Activated CD4-positive, alpha-beta T cell treated with anti-CD3 and anti-CD28 coated beads, Interleukin-2, Interleukin-4, amounts not matched to agents 100 ng/mL and 50 ng/mL, durations not matched to agents 16 hours and 8 hours (primary cell): ENCODE measurements at regions not wholly inside any gene's neighbourhood (a gene's known extent, or its start where the extent isn't known, plus 50 kb on each side); places are given as distances from the start of the nearest gene placed in this dataset.
"Not testable (repeated sequence)": the region's sequence is repeated elsewhere in the genome, so short reads cannot be mapped to it uniquely, and the experiment has no call there.

ENCODE experiments used
- DNase-seq: peaks from one replicate; pipeline ENCODE4 v3.0.0-alpha.2; 2020; ENCODE audit warnings: low spot score

DNA sequence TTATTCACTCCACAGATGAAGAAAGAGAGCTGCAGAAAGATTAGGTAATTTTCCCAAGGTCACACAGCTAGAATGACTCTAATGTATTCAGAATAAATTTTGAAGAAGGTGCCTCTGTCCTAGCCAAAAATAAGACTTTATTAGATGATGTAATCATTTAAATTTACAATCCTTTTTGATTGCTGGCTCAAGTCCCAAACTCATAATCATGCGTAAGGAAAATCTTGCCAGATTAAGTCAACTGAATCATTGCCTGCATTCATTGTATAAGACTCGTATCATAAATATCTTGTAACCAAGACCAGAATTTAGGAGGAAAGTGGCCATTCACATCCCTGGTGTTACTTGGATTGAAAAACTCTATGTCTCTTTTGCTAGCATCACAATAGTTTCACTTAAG, 53.1 kb upstream of the STK39 start:
- DNase-seq: no peak

DNA sequence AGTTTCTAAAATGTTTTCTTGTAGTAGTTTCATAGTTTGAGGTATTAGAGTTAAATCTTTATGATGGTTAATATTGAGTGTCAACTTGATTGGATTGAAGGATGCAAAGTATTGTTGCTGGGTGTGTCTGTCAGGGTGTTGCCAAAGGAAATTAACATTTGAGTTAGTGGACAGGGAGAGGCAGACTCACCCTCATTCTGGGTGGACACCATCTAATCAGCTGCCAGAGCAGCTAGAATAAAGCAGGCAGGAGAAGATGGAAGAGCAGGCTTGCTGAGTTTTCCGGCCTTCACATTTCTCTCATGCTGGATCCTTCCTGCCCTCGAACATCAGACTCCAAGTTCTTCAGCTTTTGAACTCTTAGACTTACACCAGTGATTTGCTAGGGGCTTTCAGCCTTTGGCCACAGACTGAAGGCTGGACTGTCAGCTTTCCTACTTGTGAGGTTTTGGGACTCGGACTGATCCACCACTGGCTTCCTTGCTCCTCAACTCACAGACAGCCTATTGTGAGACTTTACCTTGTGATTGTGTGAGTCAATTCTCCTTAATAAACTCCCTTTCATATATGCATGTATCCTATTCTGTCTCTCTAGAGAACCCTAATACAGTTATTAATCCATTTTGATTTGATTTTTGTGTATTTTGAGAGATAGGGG, 56.8 kb upstream of the STK39 start:
- no peak for DNase-seq

DNA sequence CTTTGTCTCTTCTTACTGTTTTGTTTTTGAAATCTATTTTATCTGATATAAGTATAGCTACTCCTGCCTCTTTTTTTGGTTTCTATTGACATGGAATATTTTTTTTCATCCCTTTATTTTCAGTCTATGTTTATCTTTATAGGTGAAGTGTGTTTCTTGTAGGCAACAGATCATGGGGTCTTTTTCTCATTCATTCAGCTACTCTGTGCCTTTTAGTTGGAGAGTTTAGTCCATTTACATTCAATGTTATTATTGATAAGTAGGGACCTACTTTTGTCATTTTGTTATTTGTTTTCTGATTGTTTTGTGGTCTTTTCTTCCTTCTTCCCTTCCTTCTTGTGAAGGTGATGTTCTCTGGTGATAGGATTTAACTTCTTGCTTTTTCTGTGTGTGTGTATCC, 60.0 kb upstream of the STK39 start:
- DNase-seq: no peak

DNA sequence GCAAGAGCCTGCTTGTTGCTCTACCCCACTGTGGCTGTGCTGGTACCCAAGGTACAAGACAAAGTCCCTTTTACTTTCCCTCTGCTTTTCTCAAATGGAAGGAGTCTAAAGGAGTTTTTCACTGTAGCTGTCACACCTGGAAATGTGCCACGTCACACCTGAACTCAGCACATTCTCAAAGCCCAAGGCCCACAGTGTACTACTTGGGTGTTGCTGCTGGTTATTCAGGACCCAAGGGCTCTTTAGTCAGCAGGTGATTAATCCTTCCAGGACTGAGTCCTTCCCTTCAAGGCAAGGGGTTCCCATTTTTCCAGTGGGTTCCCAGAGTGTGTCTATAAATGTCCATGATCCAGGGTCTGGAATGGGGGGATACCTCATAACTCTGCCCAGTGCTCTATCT, 63.2 kb upstream of the STK39 start:
- no peak for DNase-seq

DNA sequence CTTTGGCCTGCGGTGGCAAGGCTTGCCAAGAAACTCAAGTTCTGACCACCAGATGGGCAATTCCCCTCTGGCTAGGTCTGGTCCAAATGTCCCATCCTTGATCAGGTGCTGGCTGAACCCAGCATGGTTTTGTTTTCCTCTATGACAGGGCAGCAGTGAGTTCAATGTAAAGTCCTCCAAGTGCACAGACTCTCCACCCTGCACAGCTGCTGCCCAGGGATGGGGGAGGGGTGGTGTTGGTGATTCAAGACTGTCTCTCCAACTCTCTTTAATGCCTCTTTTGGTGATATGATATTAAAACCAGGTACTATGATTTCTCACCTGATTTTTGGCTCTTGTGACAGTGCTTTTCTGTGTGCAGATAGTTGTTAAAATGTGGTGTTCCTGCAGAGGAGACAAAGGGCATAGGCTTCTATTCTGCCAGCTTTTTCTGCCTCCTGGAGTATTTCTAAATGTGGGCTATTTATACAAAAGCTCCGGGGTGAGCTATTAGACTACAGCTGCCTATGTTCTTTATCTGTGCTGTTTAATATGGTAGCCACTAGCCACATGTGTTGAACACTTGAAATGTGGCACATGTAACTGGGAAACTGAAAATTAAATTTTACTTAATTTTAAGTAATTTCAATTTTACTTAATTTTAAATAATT, 64.0 kb upstream of the STK39 start:
- DNase-seq: no peak

DNA sequence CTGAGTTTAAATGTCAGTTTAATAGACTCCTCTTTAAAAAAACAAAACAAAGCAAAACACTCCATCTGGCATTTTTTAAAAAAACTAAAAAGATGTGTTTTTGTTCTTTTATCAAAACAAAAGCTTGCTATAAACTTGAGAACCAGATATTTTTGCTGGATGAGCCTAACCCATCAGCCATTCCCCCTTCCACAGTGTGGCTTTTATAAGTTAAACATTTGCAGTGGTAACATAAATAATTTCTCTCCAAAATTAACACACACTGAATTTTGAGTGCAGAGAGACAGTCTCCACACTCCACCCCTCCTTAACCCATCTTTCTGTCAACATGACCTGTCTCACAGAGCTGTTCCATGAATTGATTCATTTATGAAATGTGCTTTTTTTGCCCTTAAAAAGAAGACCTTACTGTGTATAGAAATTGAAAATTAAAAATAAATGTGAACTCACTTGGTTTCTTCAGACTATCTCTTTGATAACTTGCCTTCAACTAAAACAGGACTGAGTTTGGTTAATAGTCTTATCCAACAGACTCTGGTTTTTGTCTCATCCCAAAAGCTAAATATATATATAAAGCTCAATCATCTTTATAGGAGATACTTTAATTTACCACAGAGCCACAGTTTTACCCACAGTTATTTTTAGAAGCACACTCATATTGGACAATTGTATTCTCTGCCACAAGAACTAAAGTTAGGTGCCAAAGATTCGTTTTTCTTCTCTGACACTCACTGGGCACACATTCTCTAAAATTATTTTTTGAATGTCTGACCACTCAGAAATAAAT, 64.8 kb upstream of the STK39 start:
- DNase-seq: no peak

DNA sequence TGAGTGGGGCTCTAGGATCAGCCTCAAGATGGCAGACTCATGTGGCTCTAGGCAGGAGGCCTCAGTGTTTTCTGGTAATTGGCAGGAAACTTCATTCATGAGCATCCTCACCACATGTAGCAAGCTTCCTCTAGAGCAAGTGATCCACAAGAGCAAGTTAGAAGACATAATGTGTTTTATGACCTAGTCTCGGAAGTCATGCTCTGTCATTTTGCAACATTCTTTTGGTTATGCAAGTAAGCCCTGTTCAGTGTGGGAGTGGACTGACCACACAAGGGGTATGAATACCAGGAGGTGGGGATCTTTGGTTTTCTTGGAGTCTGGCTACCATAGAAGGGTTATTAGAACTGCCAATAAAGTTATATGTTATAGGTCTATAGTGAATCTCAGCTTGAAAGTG, 66.8 kb upstream of the STK39 start:
- DNase-seq: no peak

DNA sequence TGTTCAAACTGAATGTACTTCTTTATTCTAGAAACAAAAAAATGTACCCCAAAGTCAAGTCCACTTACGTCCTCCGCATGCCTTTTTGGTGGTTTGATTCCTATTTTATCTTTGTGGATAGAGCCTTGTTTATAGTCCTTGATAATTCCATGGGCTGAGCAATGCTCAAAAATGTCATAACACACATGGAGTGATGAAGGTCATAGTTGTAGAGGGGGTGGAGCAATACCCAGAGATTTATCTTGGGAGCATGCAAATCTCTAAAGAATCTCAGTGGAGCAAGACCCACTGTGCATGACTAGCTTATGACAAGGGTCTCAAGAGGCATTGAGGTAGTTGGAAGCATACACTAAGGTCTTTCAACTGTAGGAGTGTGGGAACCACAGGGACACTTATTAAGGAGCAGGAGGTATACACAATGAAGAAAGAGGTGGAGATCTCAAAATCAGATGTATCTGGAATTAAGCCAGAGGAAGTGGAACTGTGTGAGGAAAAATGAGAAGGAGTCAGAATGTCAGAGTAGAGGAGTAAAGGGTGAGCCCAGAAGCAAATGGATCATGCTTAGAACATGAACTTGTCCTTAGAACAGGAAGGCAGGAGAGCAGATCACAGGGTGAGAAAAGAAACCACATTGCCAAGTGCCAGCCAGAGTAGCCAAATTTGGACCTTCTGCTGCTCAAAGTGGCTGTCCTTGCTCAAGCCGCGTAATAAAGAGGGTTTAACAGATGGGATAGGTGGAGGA, 68.1 kb upstream of the STK39 start:
- no peak for DNase-seq

DNA sequence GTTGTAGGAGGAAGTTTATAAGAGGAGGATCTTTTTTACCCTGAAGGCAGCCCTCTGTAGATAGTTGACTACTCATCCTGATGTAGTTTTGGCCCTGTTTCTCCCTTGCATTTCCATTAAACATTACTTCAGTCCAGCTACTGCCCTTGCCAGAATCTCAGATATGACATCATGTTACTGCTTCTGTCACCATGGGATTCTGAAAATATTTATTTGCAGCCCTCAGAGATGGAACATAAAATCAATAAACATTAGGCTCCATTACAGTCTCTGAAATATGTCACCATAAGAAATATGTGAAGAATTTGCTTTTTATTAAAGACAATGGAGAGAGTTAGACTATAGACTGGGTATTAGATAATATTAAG, 68.7 kb upstream of the STK39 start:
- no peak for DNase-seq

DNA sequence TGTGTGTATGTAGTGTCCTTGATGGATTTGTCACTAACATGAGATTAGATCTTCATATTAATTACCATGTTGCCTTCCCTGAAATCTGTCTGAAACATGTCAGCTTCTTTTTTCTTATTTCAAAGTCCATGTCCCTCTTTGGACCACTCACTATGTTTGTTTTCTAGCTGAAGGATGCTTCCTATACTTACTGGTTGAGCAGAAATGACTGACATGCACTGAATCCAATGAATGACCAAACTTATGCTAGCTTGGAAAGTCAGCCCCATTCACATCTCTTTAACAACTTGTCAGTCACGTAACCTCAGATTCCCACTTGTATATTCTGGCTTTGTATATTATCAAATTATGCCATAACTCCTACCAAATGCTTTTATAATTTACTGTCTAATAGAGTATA, 69.9 kb upstream of the STK39 start:
- no peak for DNase-seq

DNA sequence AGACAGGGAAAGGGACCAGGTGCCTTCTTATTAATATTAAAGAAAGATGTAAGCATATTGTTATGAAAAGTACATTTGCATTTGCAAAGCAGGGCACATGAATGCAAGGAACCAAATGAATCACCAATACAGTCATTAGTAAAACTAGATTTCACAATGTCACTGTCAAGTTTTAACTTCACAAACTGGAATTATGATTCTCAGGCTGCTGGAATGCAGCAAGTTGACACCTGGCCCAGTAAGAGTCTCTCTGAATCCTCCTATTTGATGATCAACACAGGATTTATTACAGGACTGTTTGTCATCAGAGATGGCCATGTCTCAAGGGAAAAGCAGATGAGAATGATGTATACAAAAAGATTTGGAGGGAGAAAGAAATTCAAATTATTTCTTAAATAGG, 72.9 kb upstream of the STK39 start:
- peak; percentile 3 for DNase-seq

DNA sequence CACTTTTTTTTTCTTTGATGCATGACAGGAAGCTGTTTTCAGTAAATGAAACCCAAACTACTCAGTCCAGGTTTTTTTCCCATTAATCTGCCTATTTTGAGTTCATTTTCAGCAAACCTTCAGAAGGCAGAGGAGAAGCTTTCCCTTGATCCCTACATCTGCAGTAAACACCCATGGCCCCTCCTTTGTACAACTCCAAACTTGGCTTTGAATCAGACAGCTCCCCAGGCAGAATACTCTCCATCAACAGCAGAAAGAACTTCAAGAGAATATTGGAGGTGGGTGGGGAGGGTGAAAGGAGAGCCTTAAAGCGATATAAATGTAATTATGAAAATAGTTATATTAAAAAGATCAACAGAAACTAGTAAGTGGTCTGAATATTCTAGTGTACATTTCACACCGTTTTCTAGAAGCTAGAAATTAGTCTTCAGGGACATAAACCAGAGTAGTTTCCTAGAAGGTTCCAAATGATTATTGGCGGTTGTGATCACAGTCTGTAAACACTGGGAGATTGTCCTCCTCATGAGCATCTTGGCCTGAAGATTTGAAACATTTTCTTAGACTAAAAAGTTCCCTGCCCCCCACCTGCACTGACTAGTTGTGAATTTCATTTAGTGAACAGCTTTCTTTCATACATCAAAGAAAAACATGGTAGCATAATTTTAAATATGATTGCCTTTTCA, 75.1 kb upstream of the STK39 start:
- no peak for DNase-seq

DNA sequence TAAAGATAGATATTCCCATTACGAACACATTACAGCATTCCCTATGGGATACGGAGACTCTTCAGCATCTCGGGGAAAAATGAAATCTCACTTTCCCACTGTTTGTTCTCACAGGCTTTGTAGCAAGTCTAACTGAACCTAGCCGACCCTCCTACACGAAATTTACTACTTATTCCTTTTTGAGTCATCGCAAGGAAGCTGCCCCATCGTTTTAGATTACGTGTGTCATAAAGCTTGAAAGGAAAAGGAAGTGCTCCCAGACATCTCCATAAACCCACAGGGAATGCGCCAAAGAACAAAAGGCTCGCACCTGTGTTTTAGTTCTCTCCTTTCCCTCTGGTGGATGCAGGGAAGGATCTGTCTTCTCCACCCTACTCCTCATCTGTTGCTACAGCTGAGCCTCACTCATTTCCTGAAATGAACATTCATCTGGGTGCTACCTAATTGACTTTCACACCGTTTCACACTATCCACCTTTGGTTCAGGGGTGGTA, 76.2 kb upstream of the STK39 start:
- peak; percentile 36 for DNase-seq

DNA sequence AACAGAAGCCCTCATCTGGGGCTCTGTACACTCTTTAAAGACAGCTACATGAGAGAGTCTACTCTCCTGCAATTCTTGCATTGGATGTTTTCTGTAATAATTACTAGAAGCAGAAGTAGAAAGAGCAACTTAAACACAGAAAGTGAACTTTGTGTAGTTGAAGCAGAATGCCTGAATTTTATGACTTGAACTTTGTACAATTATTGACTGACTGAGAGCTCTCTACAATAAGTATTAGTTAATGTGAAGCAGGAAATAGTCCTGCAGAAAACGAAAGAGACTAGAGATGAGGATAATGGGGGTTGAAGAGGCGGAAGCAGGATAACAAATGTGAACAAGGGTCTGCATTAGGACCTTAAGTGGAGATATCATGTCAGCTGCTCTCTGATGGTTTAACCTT, 79.2 kb upstream of the STK39 start:
- no peak for DNase-seq

DNA sequence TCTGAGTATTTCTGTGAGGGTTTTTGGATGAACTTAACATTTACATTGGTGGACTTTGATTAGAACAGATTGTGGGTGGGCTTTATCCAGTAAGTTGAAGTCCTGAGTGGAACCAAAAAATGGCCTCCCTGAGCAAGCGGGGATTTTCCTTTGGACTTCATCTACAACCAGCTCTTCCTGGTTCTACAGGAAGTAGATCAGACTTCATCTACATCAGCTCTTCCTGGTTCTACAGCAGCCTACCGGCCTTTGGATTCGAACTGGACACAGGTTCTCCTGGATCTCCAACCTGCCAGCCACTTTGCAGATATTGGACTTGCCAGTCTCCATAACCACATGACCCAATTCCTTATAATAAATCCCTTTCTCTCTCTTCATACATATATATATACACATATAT, 79.9 kb upstream of the STK39 start:
- no peak for DNase-seq

DNA sequence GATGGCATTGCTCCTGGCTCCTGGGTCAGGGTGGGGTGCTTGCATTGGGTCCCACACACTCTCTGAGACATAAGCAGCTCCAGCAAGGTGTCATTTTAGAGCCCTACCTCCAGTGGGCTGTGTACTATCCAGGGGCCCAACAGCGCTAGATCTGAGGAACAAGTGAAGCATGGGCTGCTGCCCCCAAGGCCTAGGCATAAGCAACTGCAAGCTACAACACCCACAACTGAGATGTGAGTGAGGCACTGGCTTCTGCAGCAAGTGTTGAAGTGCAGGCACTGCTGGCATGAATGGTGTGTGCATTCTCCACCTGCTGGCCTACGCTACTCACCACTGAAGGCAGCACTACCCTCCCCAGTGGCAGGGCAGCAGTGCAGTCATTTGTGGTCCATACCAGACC, 81.0 kb upstream of the STK39 start:
- DNase-seq: no peak

DNA sequence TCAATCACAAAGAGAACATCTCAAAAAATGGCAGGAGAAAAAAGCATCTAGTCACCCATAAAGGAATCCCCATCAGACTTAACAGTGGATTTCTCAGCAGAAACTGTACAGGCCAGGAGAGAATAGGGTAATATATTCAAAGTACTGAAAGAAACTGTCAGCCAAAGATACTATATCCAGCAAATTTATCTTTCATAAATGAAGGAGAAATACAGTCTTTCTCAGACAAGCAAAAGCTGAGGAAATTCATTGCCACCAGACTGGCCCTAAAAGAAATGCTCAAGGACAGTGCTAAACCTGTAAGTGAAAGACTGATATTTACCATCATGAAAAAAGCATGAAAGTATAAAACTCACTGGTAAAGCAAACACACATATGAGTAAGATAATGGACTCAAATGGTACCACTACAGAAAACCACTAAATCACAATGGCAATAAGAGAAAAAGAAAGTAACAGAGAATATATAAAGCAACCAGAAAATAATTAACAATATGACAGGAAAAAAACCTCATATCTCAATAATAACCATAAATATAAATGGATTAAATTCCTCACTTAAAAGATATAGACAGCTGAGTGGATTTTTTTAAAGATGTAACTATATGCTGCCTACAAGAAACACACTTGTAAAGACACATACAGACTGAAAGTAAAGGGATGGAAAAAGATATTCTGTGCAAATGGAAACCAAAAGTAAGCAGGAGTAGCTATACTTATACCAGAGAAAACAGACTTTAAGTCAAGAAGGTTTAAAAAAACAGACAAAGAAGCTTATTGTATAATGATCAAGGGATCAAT, 83.4 kb upstream of the STK39 start:
- no peak for DNase-seq

DNA sequence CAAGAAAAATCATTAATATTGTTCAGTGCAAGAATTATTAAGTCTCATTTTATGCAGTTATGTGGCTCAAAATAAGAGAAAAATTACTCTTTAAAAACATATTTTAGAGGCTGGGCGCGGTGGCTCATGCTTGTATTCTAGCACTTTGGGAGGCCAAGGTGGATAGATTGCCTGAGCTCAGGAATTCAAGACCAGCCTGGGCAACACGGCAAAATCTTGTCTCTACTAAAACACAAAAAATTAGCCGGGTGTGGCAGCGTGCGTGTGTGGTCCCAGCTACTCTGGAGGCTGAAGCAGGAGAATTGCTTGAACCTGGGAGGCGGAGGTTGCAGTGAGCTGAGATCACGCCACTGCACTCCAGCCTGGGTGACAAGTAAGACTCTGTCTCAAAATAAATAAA, 87.9 kb upstream of the STK39 start:
- DNase-seq: not testable (repeated sequence)

DNA sequence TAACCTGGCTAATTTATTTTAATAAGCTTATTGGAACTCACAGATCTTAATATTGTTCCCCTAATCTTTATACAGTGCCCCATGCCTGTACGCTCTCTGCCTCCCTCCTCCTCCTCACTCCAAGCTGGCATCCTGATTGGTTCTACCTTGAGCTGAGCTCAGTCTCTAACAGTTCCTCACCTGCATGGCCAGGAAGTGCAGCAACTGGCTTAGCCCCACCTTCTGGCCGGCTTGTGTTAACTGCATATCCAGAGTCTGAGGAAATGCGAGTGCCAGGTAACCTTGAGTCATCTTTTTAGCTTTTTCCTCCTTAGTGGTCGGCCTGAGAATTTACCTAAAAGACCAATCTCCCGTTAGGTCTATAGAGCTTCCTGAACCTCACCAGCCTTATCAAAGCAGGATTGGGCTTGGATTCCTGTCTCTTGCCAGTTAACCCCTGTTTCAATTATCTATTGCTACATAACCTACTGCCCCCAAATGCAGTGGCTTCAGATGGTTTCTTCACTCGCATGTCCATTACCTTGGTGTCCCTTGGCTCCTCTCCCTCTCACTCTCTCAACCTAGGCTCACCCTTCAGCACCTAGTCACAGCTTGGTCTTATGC, 89.5 kb upstream of the STK39 start:
- DNase-seq: peak; percentile 42

DNA sequence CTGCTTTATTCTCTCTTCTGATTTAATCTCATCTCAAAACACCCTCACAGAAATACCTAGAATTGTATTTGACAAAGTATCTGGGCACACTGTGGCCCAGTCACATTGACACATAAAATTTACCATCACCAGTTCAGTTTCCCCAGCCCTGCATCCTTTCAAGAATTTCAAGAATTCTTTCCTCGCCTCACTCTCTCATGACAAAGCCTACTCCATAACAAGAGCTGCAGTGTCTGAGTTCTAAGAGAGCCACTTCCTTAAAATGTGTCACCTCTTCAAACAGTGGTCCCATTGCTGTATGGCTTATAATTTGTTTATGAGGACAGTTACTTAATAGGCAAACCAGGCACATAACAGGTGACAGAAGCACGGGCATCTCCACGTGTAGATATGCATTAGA, 90.9 kb upstream of the STK39 start:
- DNase-seq: no peak
